ENCODE measurements at regions not wholly inside any gene's neighbourhood (a gene's known extent, or its start where the extent isn't known, plus 50 kb on each side); places are given as distances from the start of the nearest gene placed in this dataset.

DNA sequence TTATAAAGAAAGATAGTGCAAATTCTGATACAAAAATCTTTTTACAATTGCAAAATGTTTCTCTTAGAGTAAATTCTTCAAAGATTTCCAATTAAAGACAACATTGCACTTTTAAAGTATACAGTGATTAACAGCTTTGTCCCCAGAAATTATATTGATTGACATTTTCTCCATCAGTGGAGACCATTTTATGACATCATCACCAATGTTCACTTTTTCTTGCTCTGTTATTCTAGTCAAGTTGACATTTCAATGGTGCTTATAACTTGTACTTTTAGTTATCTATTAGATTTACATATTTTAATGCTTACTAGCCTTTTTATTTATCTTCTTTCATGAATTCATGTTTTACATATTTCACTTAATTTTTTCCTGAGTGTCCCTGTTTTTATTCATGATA is 524.8 kb downstream of the HAO1 start:
- no peak for ATAC-seq
- TF ChIP-seq ZNF8 (CRISPR knock-in tag; IDR thresholded peaks at IDR 0.05), result no peak
- no peak for TF ChIP-seq GLIS3 (CRISPR knock-in tag; IDR thresholded peaks at IDR 0.05)
- no peak for TF ChIP-seq RARB (CRISPR knock-in tag; IDR thresholded peaks at IDR 0.05)
- no peak for TF ChIP-seq ZFP30 (CRISPR knock-in tag; IDR thresholded peaks at IDR 0.05)
- no peak for TF ChIP-seq SNAI2 (CRISPR knock-in tag; IDR thresholded peaks at IDR 0.05)
- TF ChIP-seq OSR1 (CRISPR knock-in tag; IDR thresholded peaks at IDR 0.05), result no peak
- TF ChIP-seq TOX (CRISPR knock-in tag; IDR thresholded peaks at IDR 0.05; ENCODE audit: borderline replicate concordance), result no peak
- TF ChIP-seq ZNF70 (CRISPR knock-in tag; IDR thresholded peaks at IDR 0.05), result no peak
- no peak for TF ChIP-seq ZNF565 (CRISPR knock-in tag; conservative IDR thresholded peaks at IDR 0.05; ENCODE audit: low read depth)
- no peak for TF ChIP-seq BACH2 (CRISPR knock-in tag; IDR thresholded peaks at IDR 0.05; ENCODE audit: borderline replicate concordance)
- TF ChIP-seq ISL1 (CRISPR knock-in tag; IDR thresholded peaks at IDR 0.05), result no peak
- no peak for TF ChIP-seq ZC3H10 (CRISPR knock-in tag; IDR thresholded peaks at IDR 0.05)
- no peak for TF ChIP-seq CSDC2 (CRISPR knock-in tag; IDR thresholded peaks at IDR 0.05)
- TF ChIP-seq, protein P1, sequence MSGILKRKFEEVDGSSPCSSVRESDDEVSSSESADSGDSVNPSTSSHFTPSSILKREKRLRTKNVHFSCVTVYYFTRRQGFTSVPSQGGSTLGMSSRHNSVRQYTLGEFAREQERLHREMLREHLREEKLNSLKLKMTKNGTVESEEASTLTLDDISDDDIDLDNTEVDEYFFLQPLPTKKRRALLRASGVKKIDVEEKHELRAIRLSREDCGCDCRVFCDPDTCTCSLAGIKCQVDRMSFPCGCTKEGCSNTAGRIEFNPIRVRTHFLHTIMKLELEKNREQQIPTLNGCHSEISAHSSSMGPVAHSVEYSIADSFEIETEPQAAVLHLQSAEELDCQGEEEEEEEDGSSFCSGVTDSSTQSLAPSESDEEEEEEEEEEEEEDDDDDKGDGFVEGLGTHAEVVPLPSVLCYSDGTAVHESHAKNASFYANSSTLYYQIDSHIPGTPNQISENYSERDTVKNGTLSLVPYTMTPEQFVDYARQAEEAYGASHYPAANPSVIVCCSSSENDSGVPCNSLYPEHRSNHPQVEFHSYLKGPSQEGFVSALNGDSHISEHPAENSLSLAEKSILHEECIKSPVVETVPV (CRISPR knock-in tag; IDR thresholded peaks at IDR 0.05), result no peak
- TF ChIP-seq ARNTL (CRISPR knock-in tag; IDR thresholded peaks at IDR 0.05; ENCODE audit: borderline replicate concordance, low read depth), result no peak

DNA sequence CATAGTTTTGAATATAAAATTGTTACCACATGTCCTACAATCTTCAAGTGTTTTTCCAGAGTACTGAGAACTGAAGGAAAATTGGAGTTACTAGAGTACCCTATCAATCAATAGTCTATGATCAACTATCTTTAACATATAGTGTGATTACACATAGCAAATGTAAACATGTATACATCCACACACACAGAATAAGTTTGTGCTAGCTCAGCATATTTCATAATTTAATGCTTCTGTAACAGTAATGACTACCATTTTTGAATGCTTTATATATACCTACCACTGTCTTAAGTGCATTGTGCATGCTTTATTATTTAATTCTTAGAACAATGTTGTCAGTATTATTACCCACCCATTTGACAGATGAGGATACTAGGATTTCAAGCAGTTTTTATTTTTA is 523.9 kb downstream of the HAO1 start:
- no peak for ATAC-seq

DNA sequence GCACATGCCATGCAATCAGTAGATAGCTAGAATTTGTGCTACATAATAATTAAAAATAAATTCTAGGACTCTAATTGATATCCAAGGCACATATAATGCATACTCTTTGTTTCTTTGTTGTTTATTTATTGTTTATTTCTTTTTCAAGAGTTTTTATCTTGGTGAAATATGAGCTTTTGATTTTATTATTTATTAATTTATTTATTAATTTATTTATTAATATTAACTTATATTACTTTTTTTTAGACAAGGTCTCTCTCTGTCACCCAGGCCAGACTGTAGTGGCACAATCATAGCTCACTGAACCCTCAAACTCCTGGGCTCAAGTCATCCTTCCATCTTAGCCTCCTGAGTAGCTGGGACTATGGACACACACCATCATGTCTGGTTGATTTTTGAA is 519.9 kb downstream of the HAO1 start:
- no peak for ATAC-seq
- TF ChIP-seq ESRRG (CRISPR knock-in tag; IDR thresholded peaks at IDR 0.05), result no peak
- no peak for TF ChIP-seq ARNTL (CRISPR knock-in tag; IDR thresholded peaks at IDR 0.05; ENCODE audit: borderline replicate concordance, low read depth)
- TF ChIP-seq, protein P2, sequence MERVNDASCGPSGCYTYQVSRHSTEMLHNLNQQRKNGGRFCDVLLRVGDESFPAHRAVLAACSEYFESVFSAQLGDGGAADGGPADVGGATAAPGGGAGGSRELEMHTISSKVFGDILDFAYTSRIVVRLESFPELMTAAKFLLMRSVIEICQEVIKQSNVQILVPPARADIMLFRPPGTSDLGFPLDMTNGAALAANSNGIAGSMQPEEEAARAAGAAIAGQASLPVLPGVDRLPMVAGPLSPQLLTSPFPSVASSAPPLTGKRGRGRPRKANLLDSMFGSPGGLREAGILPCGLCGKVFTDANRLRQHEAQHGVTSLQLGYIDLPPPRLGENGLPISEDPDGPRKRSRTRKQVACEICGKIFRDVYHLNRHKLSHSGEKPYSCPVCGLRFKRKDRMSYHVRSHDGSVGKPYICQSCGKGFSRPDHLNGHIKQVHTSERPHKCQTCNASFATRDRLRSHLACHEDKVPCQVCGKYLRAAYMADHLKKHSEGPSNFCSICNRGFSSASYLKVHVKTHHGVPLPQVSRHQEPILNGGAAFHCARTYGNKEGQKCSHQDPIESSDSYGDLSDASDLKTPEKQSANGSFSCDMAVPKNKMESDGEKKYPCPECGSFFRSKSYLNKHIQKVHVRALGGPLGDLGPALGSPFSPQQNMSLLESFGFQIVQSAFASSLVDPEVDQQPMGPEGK (CRISPR knock-in tag; IDR thresholded peaks at IDR 0.05; ENCODE audit: borderline replicate concordance), result no peak
- no peak for TF ChIP-seq TOX (CRISPR knock-in tag; IDR thresholded peaks at IDR 0.05; ENCODE audit: borderline replicate concordance)
- TF ChIP-seq TCF4 (CRISPR knock-in tag; IDR thresholded peaks at IDR 0.05; ENCODE audit: borderline replicate concordance), result no peak
- TF ChIP-seq, protein P3, sequence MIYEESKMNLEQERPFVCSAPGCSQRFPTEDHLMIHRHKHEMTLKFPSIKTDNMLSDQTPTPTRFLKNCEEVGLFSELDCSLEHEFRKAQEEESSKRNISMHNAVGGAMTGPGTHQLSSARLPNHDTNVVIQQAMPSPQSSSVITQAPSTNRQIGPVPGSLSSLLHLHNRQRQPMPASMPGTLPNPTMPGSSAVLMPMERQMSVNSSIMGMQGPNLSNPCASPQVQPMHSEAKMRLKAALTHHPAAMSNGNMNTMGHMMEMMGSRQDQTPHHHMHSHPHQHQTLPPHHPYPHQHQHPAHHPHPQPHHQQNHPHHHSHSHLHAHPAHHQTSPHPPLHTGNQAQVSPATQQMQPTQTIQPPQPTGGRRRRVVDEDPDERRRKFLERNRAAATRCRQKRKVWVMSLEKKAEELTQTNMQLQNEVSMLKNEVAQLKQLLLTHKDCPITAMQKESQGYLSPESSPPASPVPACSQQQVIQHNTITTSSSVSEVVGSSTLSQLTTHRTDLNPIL (CRISPR knock-in tag; IDR thresholded peaks at IDR 0.05; ENCODE audit: low read depth), result no peak
- TF ChIP-seq, protein P4, sequence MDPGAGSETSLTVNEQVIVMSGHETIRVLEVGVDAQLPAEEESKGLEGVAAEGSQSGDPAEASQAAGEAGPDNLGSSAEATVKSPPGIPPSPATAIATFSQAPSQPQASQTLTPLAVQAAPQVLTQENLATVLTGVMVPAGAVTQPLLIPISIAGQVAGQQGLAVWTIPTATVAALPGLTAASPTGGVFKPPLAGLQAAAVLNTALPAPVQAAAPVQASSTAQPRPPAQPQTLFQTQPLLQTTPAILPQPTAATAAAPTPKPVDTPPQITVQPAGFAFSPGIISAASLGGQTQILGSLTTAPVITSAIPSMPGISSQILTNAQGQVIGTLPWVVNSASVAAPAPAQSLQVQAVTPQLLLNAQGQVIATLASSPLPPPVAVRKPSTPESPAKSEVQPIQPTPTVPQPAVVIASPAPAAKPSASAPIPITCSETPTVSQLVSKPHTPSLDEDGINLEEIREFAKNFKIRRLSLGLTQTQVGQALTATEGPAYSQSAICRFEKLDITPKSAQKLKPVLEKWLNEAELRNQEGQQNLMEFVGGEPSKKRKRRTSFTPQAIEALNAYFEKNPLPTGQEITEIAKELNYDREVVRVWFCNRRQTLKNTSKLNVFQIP (CRISPR knock-in tag; IDR thresholded peaks at IDR 0.05; ENCODE audit: borderline replicate concordance, low read depth), result no peak
- TF ChIP-seq CSDC2 (CRISPR knock-in tag; IDR thresholded peaks at IDR 0.05), result no peak
- TF ChIP-seq ISL1 (CRISPR knock-in tag; IDR thresholded peaks at IDR 0.05), result no peak
- TF ChIP-seq GLIS3 (CRISPR knock-in tag; IDR thresholded peaks at IDR 0.05), result no peak
- no peak for TF ChIP-seq PPARA (CRISPR knock-in tag; IDR thresholded peaks at IDR 0.05; ENCODE audit: borderline replicate concordance)
- no peak for TF ChIP-seq ZC3H10 (CRISPR knock-in tag; IDR thresholded peaks at IDR 0.05)
- TF ChIP-seq ZNF565 (CRISPR knock-in tag; conservative IDR thresholded peaks at IDR 0.05; ENCODE audit: low read depth), result no peak
- no peak for TF ChIP-seq ZNF70 (CRISPR knock-in tag; IDR thresholded peaks at IDR 0.05)
- no peak for TF ChIP-seq ZNF8 (CRISPR knock-in tag; IDR thresholded peaks at IDR 0.05)

More for the DNA sequence above, 523.9 kb downstream of the HAO1 start:
- TF ChIP-seq TCF4 (CRISPR knock-in tag; IDR thresholded peaks at IDR 0.05; ENCODE audit: borderline replicate concordance), result no peak
- TF ChIP-seq, protein P4 (CRISPR knock-in tag; IDR thresholded peaks at IDR 0.05; ENCODE audit: borderline replicate concordance, low read depth), result no peak
- TF ChIP-seq GLIS3 (CRISPR knock-in tag; IDR thresholded peaks at IDR 0.05), result no peak
- no peak for TF ChIP-seq ISL1 (CRISPR knock-in tag; IDR thresholded peaks at IDR 0.05)
- no peak for TF ChIP-seq ZC3H10 (CRISPR knock-in tag; IDR thresholded peaks at IDR 0.05)
- TF ChIP-seq CSDC2 (CRISPR knock-in tag; IDR thresholded peaks at IDR 0.05), result no peak
- no peak for TF ChIP-seq ESRRG (CRISPR knock-in tag; IDR thresholded peaks at IDR 0.05)
- TF ChIP-seq ZNF70 (CRISPR knock-in tag; IDR thresholded peaks at IDR 0.05), result no peak
- TF ChIP-seq, protein P2 (CRISPR knock-in tag; IDR thresholded peaks at IDR 0.05; ENCODE audit: borderline replicate concordance), result no peak
- TF ChIP-seq SNAI2 (CRISPR knock-in tag; IDR thresholded peaks at IDR 0.05), result no peak
- no peak for TF ChIP-seq OSR1 (CRISPR knock-in tag; IDR thresholded peaks at IDR 0.05)
- TF ChIP-seq ARNTL (CRISPR knock-in tag; IDR thresholded peaks at IDR 0.05; ENCODE audit: borderline replicate concordance, low read depth), result no peak
- TF ChIP-seq TOX (CRISPR knock-in tag; IDR thresholded peaks at IDR 0.05; ENCODE audit: borderline replicate concordance), result no peak
- no peak for TF ChIP-seq PPARA (CRISPR knock-in tag; IDR thresholded peaks at IDR 0.05; ENCODE audit: borderline replicate concordance)

All from SK-N-SH treated with all-trans-retinoic acid at 6 μM for 48 hours (cell line).